HEK293 (cell line): ENCODE measurements at regions not wholly inside any gene's neighbourhood (a gene's known extent, or its start where the extent isn't known, plus 50 kb on each side); places are given as distances from the start of the nearest gene placed in this dataset.

Source experiments
- CTCF ChIA-PET: fragments of 350-600 bp; formaldehyde crosslinking; extraction: SDS; loops from one replicate; lab custom pipeline; 2021; ENCODE audit warnings: antibody characterized with exemption; lab: Yijun Ruan, JAX
- POLR2A ChIA-PET: fragments of 300-600 bp; formaldehyde crosslinking; extraction: SDS; loops from one replicate; lab custom pipeline; 2020; ENCODE audit warnings: antibody characterized with exemption, inconsistent platforms; lab: Yijun Ruan, JAX
- H3K27ac ChIP-seq: fragments of 200-500 bp; sonication (Bioruptor generic); 2 replicates; pipeline ENCODE4 v1.5.1; 2014; ENCODE audit warnings: low read depth, low read length, control low read depth, inconsistent platforms; ENCODE audit errors: extremely low read depth
- H3K36me3 ChIP-seq, 2 experiments: fragments of 200-500 bp in 1 of 2; sonication (Bioruptor generic) in 1 of 2; 1 replicate in 1 of 2; 2 replicates in 1 of 2; pipeline ENCODE4 v1.5.1; 2014 to 2017; ENCODE audit warnings: inconsistent platforms in 2 of 2, low read length in 2 of 2; ENCODE audit not compliant: control insufficient read depth in 2 of 2, insufficient read depth in 1 of 2
- H3K4me1 ChIP-seq: fragments of 200-500 bp; sonication (Bioruptor generic); 2 replicates; pipeline ENCODE4 v1.5.1; 2014; ENCODE audit warnings: mild to moderate bottlenecking, low read length, inconsistent platforms; ENCODE audit not compliant: control insufficient read depth, insufficient read depth
- H3K4me3 ChIP-seq: 2 replicates; pipeline ENCODE4 v1.5.1; 2011; ENCODE audit warnings: low read depth, mild to moderate bottlenecking, control low read depth, low read length, moderate library complexity
- H3K9me3 ChIP-seq: fragments of 200-500 bp; sonication (Bioruptor generic); 2 replicates; pipeline ENCODE4 v1.5.1; 2014; ENCODE audit warnings: low read depth, low read length, inconsistent platforms; ENCODE audit not compliant: control insufficient read depth, insufficient read depth
- KLF1 ChIP-seq: fragments of 450-650 bp; formaldehyde crosslinking; IDR thresholded peaks from 2 replicates; pipeline ENCODE4 v1.5.1; 2016; ENCODE audit warnings: missing biosample characterization, missing genetic modification characterization
- MYNN ChIP-seq: fragments of 450-650 bp; formaldehyde crosslinking; IDR thresholded peaks from 2 replicates; pipeline ENCODE4 v1.5.1; 2016; ENCODE audit warnings: missing biosample characterization, missing genetic modification characterization, borderline replicate concordance
- SALL2 ChIP-seq: fragments of 450-650 bp; formaldehyde crosslinking; IDR thresholded peaks from 2 replicates; pipeline ENCODE4 v1.5.0; 2017; ENCODE audit warnings: missing biosample characterization, mild to moderate bottlenecking, missing genetic modification characterization, borderline replicate concordance
- SP2 ChIP-seq: fragments of 450-650 bp; formaldehyde crosslinking; IDR thresholded peaks from 2 replicates; pipeline ENCODE4 v1.5.1; 2016; ENCODE audit warnings: missing biosample characterization, missing genetic modification characterization
- ZBTB17 ChIP-seq: fragments of 450-650 bp; formaldehyde crosslinking; IDR thresholded peaks from 2 replicates; pipeline ENCODE4 v1.5.1; 2016; ENCODE audit warnings: missing biosample characterization, missing genetic modification characterization
- ZFHX2 ChIP-seq: fragments of 450-650 bp; formaldehyde crosslinking; conservative IDR thresholded peaks from 2 replicates; pipeline ENCODE4 v1.5.1; 2016; ENCODE audit warnings: missing biosample characterization, missing genetic modification characterization
- ZNF114 ChIP-seq: fragments of 450-650 bp; formaldehyde crosslinking; IDR thresholded peaks from 2 replicates; pipeline ENCODE4 v1.5.0; 2017; ENCODE audit warnings: missing biosample characterization, missing genetic modification characterization
- ZNF133 ChIP-seq: fragments of 450-650 bp; formaldehyde crosslinking; IDR thresholded peaks from 2 replicates; pipeline ENCODE4 v1.5.1; 2016; ENCODE audit warnings: missing biosample characterization, missing genetic modification characterization
- ZNF248 ChIP-seq: fragments of 450-650 bp; formaldehyde crosslinking; IDR thresholded peaks from 2 replicates; pipeline ENCODE4 v1.5.1; 2017; ENCODE audit warnings: missing biosample characterization, missing genetic modification characterization
- ZNF26 ChIP-seq: fragments of 450-650 bp; formaldehyde crosslinking; IDR thresholded peaks from 2 replicates; pipeline ENCODE4 v1.5.1; 2016; ENCODE audit warnings: missing biosample characterization, missing genetic modification characterization
- ZNF302 ChIP-seq: fragments of 450-650 bp; formaldehyde crosslinking; IDR thresholded peaks from 2 replicates; pipeline ENCODE4 v1.5.1; 2016; ENCODE audit warnings: missing biosample characterization, missing genetic modification characterization, low read depth
- ZNF335 ChIP-seq: fragments of 450-650 bp; formaldehyde crosslinking; conservative IDR thresholded peaks from 2 replicates; pipeline ENCODE4 v1.5.1; 2016; ENCODE audit warnings: missing biosample characterization, missing genetic modification characterization
- ZNF341 ChIP-seq: fragments of 450-650 bp; formaldehyde crosslinking; IDR thresholded peaks from 2 replicates; pipeline ENCODE4; 2016; ENCODE audit warnings: low read depth, missing biosample characterization, missing genetic modification characterization
- ZNF404 ChIP-seq: fragments of 450-650 bp; formaldehyde crosslinking; IDR thresholded peaks from 2 replicates; pipeline ENCODE4 v1.5.1; 2017; ENCODE audit warnings: missing biosample characterization, missing genetic modification characterization
- ZNF433 ChIP-seq: fragments of 450-650 bp; formaldehyde crosslinking; IDR thresholded peaks from 2 replicates; pipeline ENCODE4 v1.5.1; 2016; ENCODE audit warnings: missing biosample characterization, missing genetic modification characterization, low read depth
- ZNF660 ChIP-seq: fragments of 450-650 bp; IDR thresholded peaks from 2 replicates; pipeline ENCODE4 v1.5.1; 2018; ENCODE audit warnings: missing biosample characterization, mild to moderate bottlenecking, missing genetic modification characterization
- TF ChIP-seq, protein P1 (sequence below): fragments of 450-650 bp; formaldehyde crosslinking; IDR thresholded peaks from 2 replicates; pipeline ENCODE4 v1.5.1; 2016; ENCODE audit warnings: missing biosample characterization, missing genetic modification characterization
- TF ChIP-seq, protein P2 (sequence below): fragments of 450-650 bp; IDR thresholded peaks from 2 replicates; pipeline ENCODE4 v1.5.1; 2018; ENCODE audit warnings: missing biosample characterization, mild to moderate bottlenecking, missing genetic modification characterization
- TF ChIP-seq, protein P3 (sequence below): fragments of 450-650 bp; formaldehyde crosslinking; IDR thresholded peaks from 2 replicates; pipeline ENCODE4 v1.5.1; 2016; ENCODE audit warnings: missing biosample characterization, missing genetic modification characterization

DNA sequence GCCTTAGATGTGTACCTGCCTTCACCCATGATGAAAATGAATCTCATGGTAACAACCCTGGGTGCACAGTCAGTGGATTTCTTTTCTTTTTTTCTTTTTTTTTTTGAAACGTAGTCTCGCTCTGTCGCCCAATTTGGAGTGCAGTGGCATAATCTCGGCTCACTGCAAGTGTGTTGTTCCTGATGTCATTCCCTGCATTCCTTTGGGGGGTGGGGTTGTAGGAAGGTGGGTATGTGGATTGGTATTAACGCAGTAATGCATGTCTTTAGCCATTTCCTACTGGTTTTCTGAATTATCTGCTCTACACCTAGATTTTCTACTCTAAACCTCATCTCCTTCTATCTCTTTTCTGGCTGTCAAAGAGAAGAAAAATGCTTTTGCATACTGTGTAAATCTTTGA lies 146.6 kb downstream of the RNF144B start:
- CTCF ChIA-PET = interaction anchor here (0.6 kb wide), 1 partner anchor 352 kb away, joined by 4 read pairs; no protein-coding TSS in a partner anchor

GRCh38 chr6:18536591-18537055 lies 149.5 kb downstream of the RNF144B start:
- ChIA-PET POLR2A (no interaction called here), CTCF (interaction anchor here (0.6 to 0.8 kb wide), 2 partner anchors 8 to 1558 kb away, joined by 3 to 4 read pairs; no protein-coding TSS in a partner anchor)
- H3K4me1 ChIP-seq = no peaks in the 10 kb centered on the region
- H3K9me3 ChIP-seq = no peaks in the 10 kb centered on the region
- H3K27ac ChIP-seq = no peak overlapping the region
- TF ChIP-seq MYNN (tag by site-specific recombination) (no peak), ZNF248 (tag by site-specific recombination) (no peak), ZNF341 (tag by site-specific recombination) (no peak), ZNF660 (tag by site-specific recombination) (no peak), ZBTB17 (tag by site-specific recombination) (no peak)
- TF ChIP-seq, protein P1, sequence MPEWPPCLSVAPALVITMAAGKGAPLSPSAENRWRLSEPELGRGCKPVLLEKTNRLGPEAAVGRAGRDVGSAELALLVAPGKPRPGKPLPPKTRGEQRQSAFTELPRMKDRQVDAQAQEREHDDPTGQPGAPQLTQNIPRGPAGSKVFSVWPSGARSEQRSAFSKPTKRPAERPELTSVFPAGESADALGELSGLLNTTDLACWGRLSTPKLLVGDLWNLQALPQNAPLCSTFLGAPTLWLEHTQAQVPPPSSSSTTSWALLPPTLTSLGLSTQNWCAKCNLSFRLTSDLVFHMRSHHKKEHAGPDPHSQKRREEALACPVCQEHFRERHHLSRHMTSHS (tag by site-specific recombination) = no peak
- no peak overlapping the region for H3K4me3 ChIP-seq
- H3K36me3 ChIP-seq = no peaks in the 10 kb centered on the region

More for the DNA sequence above, 146.6 kb downstream of the RNF144B start:
- H3K27ac ChIP-seq = no peak overlapping the region
- TF ChIP-seq KLF1 (tag by site-specific recombination) = peak; percentile 61
- no peak for TF ChIP-seq ZNF114 (tag by site-specific recombination)
- TF ChIP-seq ZFHX2 (tag by site-specific recombination) = no peak
- no peak for TF ChIP-seq ZNF404 (tag by site-specific recombination)
- TF ChIP-seq, protein P2, sequence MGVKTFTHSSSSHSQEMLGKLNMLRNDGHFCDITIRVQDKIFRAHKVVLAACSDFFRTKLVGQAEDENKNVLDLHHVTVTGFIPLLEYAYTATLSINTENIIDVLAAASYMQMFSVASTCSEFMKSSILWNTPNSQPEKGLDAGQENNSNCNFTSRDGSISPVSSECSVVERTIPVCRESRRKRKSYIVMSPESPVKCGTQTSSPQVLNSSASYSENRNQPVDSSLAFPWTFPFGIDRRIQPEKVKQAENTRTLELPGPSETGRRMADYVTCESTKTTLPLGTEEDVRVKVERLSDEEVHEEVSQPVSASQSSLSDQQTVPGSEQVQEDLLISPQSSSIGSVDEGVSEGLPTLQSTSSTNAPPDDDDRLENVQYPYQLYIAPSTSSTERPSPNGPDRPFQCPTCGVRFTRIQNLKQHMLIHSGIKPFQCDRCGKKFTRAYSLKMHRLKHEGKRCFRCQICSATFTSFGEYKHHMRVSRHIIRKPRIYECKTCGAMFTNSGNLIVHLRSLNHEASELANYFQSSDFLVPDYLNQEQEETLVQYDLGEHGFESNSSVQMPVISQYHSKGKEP (tag by site-specific recombination) = no peak
- H3K9me3 ChIP-seq = no peaks in the 10 kb centered on the region
- no peak overlapping the region for H3K4me3 ChIP-seq
- no peaks in the 10 kb centered on the region for H3K36me3 ChIP-seq
- POLR2A ChIA-PET = no interaction called here
- H3K4me1 ChIP-seq = no peaks in the 10 kb centered on the region

- POLR2A ChIA-PET = no interaction called here
These were observed 151.2 kb downstream of the RNF144B start for GRCh38 chr6:18538315-18538714.

More at GRCh38 chr6:18538315-18538714, 151.2 kb downstream of the RNF144B start:
- TF ChIP-seq ZNF133 (peak; percentile 91), ZNF433 (tag by site-specific recombination) (no peak), ZNF302 (tag by site-specific recombination) (no peak), KLF1 (tag by site-specific recombination) (no peak), ZNF26 (tag by site-specific recombination) (no peak), SALL2 (tag by site-specific recombination) (no peak), SP2 (tag by site-specific recombination) (no peak), ZNF335 (tag by site-specific recombination) (no peak)
- TF ChIP-seq, protein P3, sequence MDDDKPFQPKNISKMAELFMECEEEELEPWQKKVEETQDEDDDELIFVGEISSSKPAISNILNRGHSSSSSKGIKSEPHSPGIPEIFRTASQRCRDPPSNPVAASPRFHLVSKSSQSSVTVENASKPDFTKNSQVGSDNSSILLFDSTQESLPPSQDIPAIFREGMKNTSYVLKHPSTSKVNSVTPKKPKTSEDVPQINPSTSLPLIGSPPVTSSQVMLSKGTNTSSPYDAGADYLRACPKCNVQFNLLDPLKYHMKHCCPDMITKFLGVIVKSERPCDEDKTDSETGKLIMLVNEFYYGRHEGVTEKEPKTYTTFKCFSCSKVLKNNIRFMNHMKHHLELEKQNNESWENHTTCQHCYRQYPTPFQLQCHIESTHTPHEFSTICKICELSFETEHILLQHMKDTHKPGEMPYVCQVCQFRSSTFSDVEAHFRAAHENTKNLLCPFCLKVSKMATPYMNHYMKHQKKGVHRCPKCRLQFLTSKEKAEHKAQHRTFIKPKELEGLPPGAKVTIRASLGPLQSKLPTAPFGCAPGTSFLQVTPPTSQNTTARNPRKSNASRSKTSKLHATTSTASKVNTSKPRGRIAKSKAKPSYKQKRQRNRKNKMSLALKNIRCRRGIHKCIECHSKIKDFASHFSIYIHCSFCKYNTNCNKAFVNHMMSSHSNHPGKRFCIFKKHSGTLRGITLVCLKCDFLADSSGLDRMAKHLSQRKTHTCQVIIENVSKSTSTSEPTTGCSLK (tag by site-specific recombination) = no peak
- Histone ChIP-seq H3K36me3 (no peaks in the 10 kb centered on the region), H3K9me3 (no peaks in the 10 kb centered on the region), H3K27ac (no peak overlapping the region), H3K4me3 (no peak overlapping the region), H3K4me1 (no peaks in the 10 kb centered on the region)
- CTCF ChIA-PET = interaction anchor here (0.6 to 1.0 kb wide), 3 partner anchors 30 to 250 kb away, joined by 4 read pairs; no protein-coding TSS in a partner anchor
